A673 (cell line): ENCODE measurements at regions not wholly inside any gene's neighbourhood (a gene's known extent, or its start where the extent isn't known, plus 50 kb on each side); places are given as distances from the start of the nearest gene placed in this dataset.

ENCODE experiments used
- BruUV-seq: library from RNA; stranded (reverse); fragments of 400-500 nt; replicated peaks from 2 replicates; lab custom pipeline; 2021; lab: Mats Ljungman, UMichigan
- CTCF ChIA-PET: fragments of 300-600 bp; sonication (Branson Sonifier 250); formaldehyde crosslinking; loops from one replicate; lab custom pipeline; 2022; ENCODE audit warnings: antibody characterized with exemption; lab: Charles Lee
- POLR2A ChIA-PET: fragments of 300-600 bp; sonication (Branson Sonifier 250); formaldehyde crosslinking; loops from one replicate; lab custom pipeline; 2022; ENCODE audit warnings: antibody characterized with exemption; ENCODE audit not compliant: low non-redundant PET; lab: Charles Lee
- DNase-seq: peaks from one replicate; pipeline ENCODE4 v3.0.0-alpha.2; 2015; ENCODE audit warnings: low spot score
- H3K27ac ChIP-seq: fragments of 200-600 bp; sonication (generic); 2 replicates; pipeline ENCODE4 v1.5.1; 2016; ENCODE audit warnings: mixed run types, low read depth, mild to moderate bottlenecking, mixed read lengths, antibody characterized with exemption, low read length; ENCODE audit not compliant: poor library complexity, severe bottlenecking
- H3K27me3 ChIP-seq: fragments of 200-600 bp; sonication (generic); replicated peaks from 2 replicates; pipeline ENCODE4 v1.6.1; 2017; ENCODE audit warnings: mixed run types, low read depth, mild to moderate bottlenecking, mixed read lengths, antibody characterized with exemption, low read length; ENCODE audit not compliant: insufficient read depth, poor library complexity
- H3K36me3 ChIP-seq: fragments of 200-600 bp; sonication (generic); 2 replicates; pipeline ENCODE4 v1.6.1; 2016; ENCODE audit warnings: mixed run types, mild to moderate bottlenecking, mixed read lengths, antibody characterized with exemption, low read length; ENCODE audit not compliant: insufficient read depth, poor library complexity, severe bottlenecking
- H3K4me1 ChIP-seq: fragments of 200-600 bp; sonication (generic); 2 replicates; pipeline ENCODE4 v1.6.1; 2017; ENCODE audit warnings: mixed run types, mild to moderate bottlenecking, mixed read lengths, antibody characterized with exemption, low read length; ENCODE audit not compliant: insufficient read depth, poor library complexity, severe bottlenecking
- H3K4me3 ChIP-seq: fragments of 200-600 bp; sonication (generic); 2 replicates; pipeline ENCODE4 v1.5.1; 2016; ENCODE audit warnings: low read depth, mixed run types, mild to moderate bottlenecking, mixed read lengths, low read length; ENCODE audit not compliant: poor library complexity, severe bottlenecking
- H3K9me3 ChIP-seq: fragments of 200-600 bp; sonication (generic); 2 replicates; pipeline ENCODE4 v1.6.1; 2016; ENCODE audit warnings: mixed run types, low read depth, mild to moderate bottlenecking, mixed read lengths, antibody characterized with exemption, low read length; ENCODE audit not compliant: poor library complexity, severe bottlenecking
- EZH2 ChIP-seq: fragments of 200-600 bp; sonication (generic); IDR thresholded peaks from 2 replicates; pipeline ENCODE4 v1.6.1; 2017; ENCODE audit warnings: borderline replicate concordance, low read depth, mild to moderate bottlenecking, mixed read lengths, antibody characterized with exemption, low read length; ENCODE audit not compliant: poor library complexity, severe bottlenecking
- intact Hi-C: fragments of 100-400 bp; cut with micrococcal nuclease; formaldehyde crosslinking; loops from one replicate; pipeline ENCODE4 v1.10.0; 2022; ENCODE audit not compliant: unreplicated experiment
- TF ChIP-seq, protein P1 (sequence below): fragments of 300-800, 200-600 bp; sonication (generic); conservative IDR thresholded peaks from 2 replicates; pipeline ENCODE4 v1.5.1; 2017; ENCODE audit warnings: low read depth, mild to moderate bottlenecking, antibody characterized with exemption, low read length, moderate library complexity, mixed read lengths

- TF ChIP-seq EZH2: no peak
- TF ChIP-seq, protein P1, sequence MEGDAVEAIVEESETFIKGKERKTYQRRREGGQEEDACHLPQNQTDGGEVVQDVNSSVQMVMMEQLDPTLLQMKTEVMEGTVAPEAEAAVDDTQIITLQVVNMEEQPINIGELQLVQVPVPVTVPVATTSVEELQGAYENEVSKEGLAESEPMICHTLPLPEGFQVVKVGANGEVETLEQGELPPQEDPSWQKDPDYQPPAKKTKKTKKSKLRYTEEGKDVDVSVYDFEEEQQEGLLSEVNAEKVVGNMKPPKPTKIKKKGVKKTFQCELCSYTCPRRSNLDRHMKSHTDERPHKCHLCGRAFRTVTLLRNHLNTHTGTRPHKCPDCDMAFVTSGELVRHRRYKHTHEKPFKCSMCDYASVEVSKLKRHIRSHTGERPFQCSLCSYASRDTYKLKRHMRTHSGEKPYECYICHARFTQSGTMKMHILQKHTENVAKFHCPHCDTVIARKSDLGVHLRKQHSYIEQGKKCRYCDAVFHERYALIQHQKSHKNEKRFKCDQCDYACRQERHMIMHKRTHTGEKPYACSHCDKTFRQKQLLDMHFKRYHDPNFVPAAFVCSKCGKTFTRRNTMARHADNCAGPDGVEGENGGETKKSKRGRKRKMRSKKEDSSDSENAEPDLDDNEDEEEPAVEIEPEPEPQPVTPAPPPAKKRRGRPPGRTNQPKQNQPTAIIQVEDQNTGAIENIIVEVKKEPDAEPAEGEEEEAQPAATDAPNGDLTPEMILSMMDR: no peak
- H3K9me3 ChIP-seq: no peaks in the 10 kb centered on the region
- no peak for DNase-seq
- H3K4me1 ChIP-seq: no peaks in the 10 kb centered on the region
- no peaks in the 10 kb centered on the region for H3K27me3 ChIP-seq
- H3K27ac ChIP-seq: no peak overlapping the region
- H3K36me3 ChIP-seq: no peaks in the 10 kb centered on the region
- H3K4me3 ChIP-seq: no peak overlapping the region
- no TSS peak for BruUV-seq
- intact Hi-C loops: no loop called here
- CTCF ChIA-PET: no interaction called here
- POLR2A ChIA-PET: no interaction called here
Observed at GRCh38 chr9:111744363-111744762, 50.4 kb downstream of the SHOC1 start.

GRCh38 chr9:111743275-111743674 lies 51.5 kb downstream of the SHOC1 start:
- CTCF ChIA-PET: no interaction called here
- TF ChIP-seq EZH2: no peak
- TF ChIP-seq, protein P1: no peak
- Histone ChIP-seq H3K4me1 (no peaks in the 10 kb centered on the region), H3K27ac (no peak overlapping the region), H3K27me3 (no peaks in the 10 kb centered on the region), H3K9me3 (no peaks in the 10 kb centered on the region), H3K4me3 (no peak overlapping the region), H3K36me3 (no peaks in the 10 kb centered on the region)
- intact Hi-C loops: no loop called here
- peak; percentile 14 for DNase-seq
- no TSS peak for BruUV-seq
- POLR2A ChIA-PET: no interaction called here

- no peaks in the 10 kb centered on the region for H3K36me3 ChIP-seq
- no peak overlapping the region for H3K27ac ChIP-seq
- BruUV-seq: no TSS peak
- H3K4me1 ChIP-seq: no peaks in the 10 kb centered on the region
- TF ChIP-seq, protein P1: no peak
- TF ChIP-seq EZH2: no peak
- CTCF ChIA-PET: no interaction called here
- no peaks in the 10 kb centered on the region for H3K9me3 ChIP-seq
- no peak overlapping the region for H3K4me3 ChIP-seq
- POLR2A ChIA-PET: no interaction called here
- intact Hi-C loops: no loop called here
- H3K27me3 ChIP-seq: no peaks in the 10 kb centered on the region
- DNase-seq: no peak
Observed at GRCh38 chr9:111740739-111741138, 54.0 kb downstream of the SHOC1 start.
